Sigmoid colon (tissue), 3 donors: ENCODE measurements at regions not wholly inside any gene's neighbourhood (a gene's known extent, or its start where the extent isn't known, plus 50 kb on each side); places are given as distances from the start of the nearest gene placed in this dataset.

Experiments
- POLR2A ChIP-seq, 2 donors: fragments of 450-650 bp; IDR thresholded peaks; one replicate each; pipeline ENCODE4 v1.6.1; 2016; ENCODE audit warnings: antibody characterized with exemption in 2 of 2, mild to moderate bottlenecking in 2 of 2, moderate library complexity in 2 of 2
- TF ChIP-seq, protein P1 (sequence below), 4 experiments: fragments of 450-650 bp in 3 of 4; fragments of 200-600 bp in 1 of 4; IDR thresholded peaks; one replicate each; pipeline ENCODE4 v1.5.1; 2016 to 2019; ENCODE audit warnings: antibody characterized with exemption in 4 of 4, mild to moderate bottlenecking in 3 of 4, moderate library complexity in 2 of 4

GRCh38 chr10:130333185-130333584 lies 197.0 kb downstream of the GLRX3 start:
- TF ChIP-seq, protein P1, sequence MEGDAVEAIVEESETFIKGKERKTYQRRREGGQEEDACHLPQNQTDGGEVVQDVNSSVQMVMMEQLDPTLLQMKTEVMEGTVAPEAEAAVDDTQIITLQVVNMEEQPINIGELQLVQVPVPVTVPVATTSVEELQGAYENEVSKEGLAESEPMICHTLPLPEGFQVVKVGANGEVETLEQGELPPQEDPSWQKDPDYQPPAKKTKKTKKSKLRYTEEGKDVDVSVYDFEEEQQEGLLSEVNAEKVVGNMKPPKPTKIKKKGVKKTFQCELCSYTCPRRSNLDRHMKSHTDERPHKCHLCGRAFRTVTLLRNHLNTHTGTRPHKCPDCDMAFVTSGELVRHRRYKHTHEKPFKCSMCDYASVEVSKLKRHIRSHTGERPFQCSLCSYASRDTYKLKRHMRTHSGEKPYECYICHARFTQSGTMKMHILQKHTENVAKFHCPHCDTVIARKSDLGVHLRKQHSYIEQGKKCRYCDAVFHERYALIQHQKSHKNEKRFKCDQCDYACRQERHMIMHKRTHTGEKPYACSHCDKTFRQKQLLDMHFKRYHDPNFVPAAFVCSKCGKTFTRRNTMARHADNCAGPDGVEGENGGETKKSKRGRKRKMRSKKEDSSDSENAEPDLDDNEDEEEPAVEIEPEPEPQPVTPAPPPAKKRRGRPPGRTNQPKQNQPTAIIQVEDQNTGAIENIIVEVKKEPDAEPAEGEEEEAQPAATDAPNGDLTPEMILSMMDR (IDR thresholded peaks at IDR 0.05): no peak
- no peak for TF ChIP-seq POLR2A (IDR thresholded peaks at IDR 0.05)
